ENCODE measurements at regions not wholly inside any gene's neighbourhood (a gene's known extent, or its start where the extent isn't known, plus 50 kb on each side); places are given as distances from the start of the nearest gene placed in this dataset.

DNA sequence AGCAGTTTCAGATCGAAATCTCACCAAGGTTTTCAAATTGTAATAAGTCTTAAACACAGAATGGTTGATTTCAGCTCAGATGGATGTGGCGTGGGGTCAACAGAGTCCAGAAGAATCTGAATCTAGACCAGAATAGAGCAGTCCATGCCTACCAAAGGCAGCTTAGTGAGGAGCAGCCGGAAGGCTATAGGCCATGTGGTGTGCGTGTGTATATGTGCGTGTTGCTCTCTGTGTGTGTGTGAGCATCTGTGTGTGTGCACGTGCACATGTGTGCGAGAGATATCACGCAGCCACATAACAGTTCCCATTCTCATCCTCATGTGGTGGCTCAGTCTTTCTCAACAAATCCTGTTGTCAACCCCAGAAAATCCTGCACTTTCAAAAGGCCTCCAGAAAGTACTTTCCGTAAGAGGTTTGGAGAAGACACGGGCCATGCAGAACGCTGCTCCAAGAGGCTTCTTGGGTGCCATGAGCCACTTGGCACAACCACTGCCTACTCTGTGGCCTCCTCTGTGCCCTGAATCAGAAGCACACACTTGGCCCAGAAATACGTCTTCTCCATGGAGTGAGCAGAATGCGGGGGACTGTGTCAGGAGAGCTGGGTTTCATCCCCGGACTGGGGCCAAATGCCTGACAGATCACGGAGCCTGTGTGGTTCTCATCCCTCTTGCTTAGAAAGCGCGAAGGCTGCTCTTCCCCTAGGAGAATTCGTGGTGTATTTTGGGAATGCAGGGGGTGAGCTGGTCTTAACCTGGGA, 67.3 kb downstream of the ACKR3 start:
- CTCF ChIA-PET: interaction anchor here (0.6 kb wide), 1 partner anchor 69 kb away, joined by 3 read pairs; no protein-coding TSS in a partner anchor
- POLR2A ChIA-PET: no interaction called here
- DNase-seq (ENCODE audit: low read depth): no peak
- Histone ChIP-seq H3K4me3 (ENCODE audit: low read depth, low read length) (no peak overlapping the region), H3K27me3 (ENCODE audit: control insufficient read depth, insufficient read depth, low read length) (no peaks in the 10 kb centered on the region; the same call in 1 of the 2 replicates), H3K36me3 (ENCODE audit: control insufficient read depth, insufficient read depth, low read length) (no peaks in the 10 kb centered on the region)
- no peak for TF ChIP-seq CTCF (IDR thresholded peaks at IDR 0.05; ENCODE audit: insufficient read depth, low read depth, low read length)

- DNase-seq (ENCODE audit: low read depth): peak; percentile 5
- POLR2A ChIA-PET: no interaction called here
- no peak overlapping the region for H3K4me3 ChIP-seq (ENCODE audit: low read depth, low read length)
- no peaks in the 10 kb centered on the region for H3K27me3 ChIP-seq (ENCODE audit: control insufficient read depth, insufficient read depth, low read length)
- CTCF ChIA-PET: interaction anchor here (1.0 kb wide), 2 partner anchors 26 to 68 kb away, joined by 3 to 4 read pairs; partner anchors contain the start of gene ACKR3
- H3K36me3 ChIP-seq (ENCODE audit: control insufficient read depth, insufficient read depth, low read length): no peaks in the 10 kb centered on the region
- TF ChIP-seq CTCF (IDR thresholded peaks at IDR 0.05; ENCODE audit: insufficient read depth, low read depth, low read length): no peak
These were observed 68.3 kb downstream of the ACKR3 start for GRCh38 chr2:236637686-236638569.

DNA sequence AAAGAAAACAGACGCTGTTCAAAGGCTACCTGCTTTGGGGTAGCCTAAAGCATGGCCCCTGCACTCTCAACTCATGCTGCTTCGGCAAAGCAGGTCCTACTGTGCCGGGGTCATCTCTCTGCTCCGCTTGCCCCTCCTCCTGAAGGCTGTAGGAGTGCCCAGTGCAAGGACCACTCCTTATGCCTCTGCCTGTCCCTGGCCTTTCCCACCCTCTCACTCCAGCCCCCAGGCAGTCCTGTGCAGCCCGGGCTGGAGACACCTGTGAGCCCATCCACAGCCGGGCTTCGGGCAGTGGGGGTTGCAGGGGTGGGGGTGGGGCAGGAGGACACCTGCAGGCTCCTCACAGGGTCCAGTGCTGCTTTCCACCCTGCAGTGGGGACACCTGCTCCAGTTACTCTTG, 69.1 kb downstream of the ACKR3 start:
- no peaks in the 10 kb centered on the region for H3K36me3 ChIP-seq (ENCODE audit: control insufficient read depth, insufficient read depth, low read length)
- ChIA-PET CTCF (interaction anchor here (1.0 kb wide), 1 partner anchor 69 kb away, joined by 3 read pairs; the partner anchor contains the start of gene ACKR3), POLR2A (no interaction called here)
- H3K27me3 ChIP-seq (ENCODE audit: control insufficient read depth, insufficient read depth, low read length): no peaks in the 10 kb centered on the region
- no peak overlapping the region for H3K4me3 ChIP-seq (ENCODE audit: low read depth, low read length)
- no peak for DNase-seq (ENCODE audit: low read depth)
- TF ChIP-seq CTCF (IDR thresholded peaks at IDR 0.05; ENCODE audit: insufficient read depth, low read depth, low read length): no peak

- DNase-seq (ENCODE audit: low read depth): no peak
- ChIA-PET POLR2A (no interaction called here), CTCF (no interaction called here)
- H3K36me3 ChIP-seq (ENCODE audit: control insufficient read depth, insufficient read depth, low read length): no peaks in the 10 kb centered on the region
- no peak overlapping the region for H3K4me3 ChIP-seq (ENCODE audit: low read depth, low read length)
- H3K27me3 ChIP-seq (ENCODE audit: control insufficient read depth, insufficient read depth, low read length): no peaks in the 10 kb centered on the region
- no peak for TF ChIP-seq CTCF (IDR thresholded peaks at IDR 0.05; ENCODE audit: insufficient read depth, low read depth, low read length)
These were observed 70.0 kb downstream of the ACKR3 start for GRCh38 chr2:236639461-236640235.
